ENCODE measurements at regions not wholly inside any gene's neighbourhood (a gene's known extent, or its start where the extent isn't known, plus 50 kb on each side); places are given as distances from the start of the nearest gene placed in this dataset.

GRCh38 chr6:18601516-18602020 is 214.4 kb downstream of the RNF144B start:
- H3K27me3 ChIP-seq (replicated peaks in 1 of 4; ENCODE audit: control insufficient read depth in 3 of 4, extremely low read depth in 1 of 4, insufficient read depth in 3 of 4, low read length in 3 of 4): no peaks in the 10 kb centered on the region
- no peaks in the 10 kb centered on the region for H3K23me2 ChIP-seq (ENCODE audit: low read depth, low read length)
- H4K5ac ChIP-seq (ENCODE audit: insufficient read length, low read depth, low read length): no peak overlapping the region
- no peak overlapping the region for H3K4me2 ChIP-seq (ENCODE audit: insufficient read depth in 1 of 2, low read depth in 2 of 2, low read length in 2 of 2)
- no peak overlapping the region for H2BK5ac ChIP-seq (ENCODE audit: low read depth, low read length)
- ChIA-PET CTCF (ENCODE audit: partially characterized antibody) (no interaction called here), POLR2A (ENCODE audit: partially characterized antibody) (no interaction called here)
- H2AFZ ChIP-seq (ENCODE audit: low read length): no peak overlapping the region
- no peaks in the 10 kb centered on the region for H3K36me3 ChIP-seq (ENCODE audit: control insufficient read depth in 2 of 4, insufficient read depth in 4 of 4, low read length in 3 of 4)
- H2BK12ac ChIP-seq (ENCODE audit: low read depth, low read length): no peak overlapping the region
- H3K56ac ChIP-seq (replicated peaks; ENCODE audit: insufficient read length, low read depth, low read length): no peak overlapping the region
- H2BK120ac ChIP-seq (replicated peaks; ENCODE audit: low read depth, low read length): no peak overlapping the region
- H4K20me1 ChIP-seq (replicated peaks in 1 of 2; ENCODE audit: control insufficient read depth in 1 of 2, insufficient read depth in 2 of 2, low read length in 2 of 2): no peaks in the 10 kb centered on the region
- no peak overlapping the region for H3K23ac ChIP-seq (ENCODE audit: insufficient read length)
- no peak overlapping the region for H3K27ac ChIP-seq (ENCODE audit: low read depth, low read length)
- H2AK5ac ChIP-seq (ENCODE audit: low read depth, low read length): no peak overlapping the region
- no peak overlapping the region for H3K14ac ChIP-seq (ENCODE audit: insufficient read length)
- H3K79me2 ChIP-seq (ENCODE audit: control insufficient read depth in 1 of 2, insufficient read depth in 2 of 2, low read length in 2 of 2): no peaks in the 10 kb centered on the region
- no peak for FAIRE-seq
- H2BK20ac ChIP-seq (ENCODE audit: low read length): no peak overlapping the region
- no peaks in the 10 kb centered on the region for H3K79me1 ChIP-seq (ENCODE audit: low read depth, low read length)
- no peak overlapping the region for H3K4me3 ChIP-seq (ENCODE audit: extremely low read depth in 1 of 4, insufficient read depth in 2 of 4, low read depth in 3 of 4, low read length in 4 of 4)
- H4K8ac ChIP-seq (ENCODE audit: extremely low read depth, insufficient read depth, low read length): no peak overlapping the region
- H3K9ac ChIP-seq (replicated peaks in 1 of 4; ENCODE audit: extremely low read depth in 1 of 4, low read depth in 3 of 4, low read length in 3 of 4): no peak overlapping the region
- H3K4ac ChIP-seq (replicated peaks; ENCODE audit: insufficient read length, low read depth, low read length): no peak overlapping the region
- 80% methylated on average over 5 of the region's 5 CpGs; no CpG with 5 or more reads in 1 of the 2 experiments for WGBS, 2 experiments (ENCODE audit: extremely low coverage in 1 of 2, insufficient coverage in 1 of 2, insufficient read length in 1 of 2, insufficient replicate concordance in 2 of 2, low coverage in 1 of 2, low lambda C conversion rate in 2 of 2, missing lambda C conversion rate in 1 of 2)
- no peak overlapping the region for H2BK15ac ChIP-seq (ENCODE audit: low read length)
- H3K9me3 ChIP-seq (ENCODE audit: insufficient read depth in 2 of 2, low read depth in 1 of 2, low read length in 1 of 2): no peaks in the 10 kb centered on the region
- H3K4me1 ChIP-seq (replicated peaks in 1 of 4; ENCODE audit: control insufficient read depth in 3 of 4, insufficient read depth in 4 of 4, low read length in 3 of 4): no peaks in the 10 kb centered on the region
- H3K18ac ChIP-seq (ENCODE audit: extremely low read depth, low read length): no peak overlapping the region
- no peak for DNase-seq (ENCODE audit: low read depth in 1 of 2, low spot score in 2 of 2)
- H4K91ac ChIP-seq (replicated peaks; ENCODE audit: insufficient read length, low read length): no peak overlapping the region
- TF ChIP-seq MAFK (IDR thresholded peaks at IDR 0.05; ENCODE audit: low read depth, low read length) (no peak), KDM5A (IDR thresholded peaks at IDR 0.05; ENCODE audit: low read length) (no peak), BACH1 (IDR thresholded peaks at IDR 0.05; ENCODE audit: low read length) (no peak), YY1 (IDR thresholded peaks at IDR 0.05; ENCODE audit: low read depth, low read length) (no peak), ATF2 (IDR thresholded peaks at IDR 0.05; ENCODE audit: low read length) (no peak), KDM1A (IDR thresholded peaks at IDR 0.05; ENCODE audit: borderline replicate concordance, low read length) (no peak), POLR2A (IDR thresholded peaks at IDR 0.05; ENCODE audit: control extremely low read depth in 1 of 2, low read depth in 2 of 2, low read length in 2 of 2) (no peak), RAD21 (IDR thresholded peaks at IDR 0.05 in 1 of 2, conservative IDR thresholded peaks at IDR 0.05 in 1 of 2; ENCODE audit: low read depth in 2 of 2, low read length in 2 of 2) (no peak), CTBP2 (IDR thresholded peaks at IDR 0.05; ENCODE audit: borderline replicate concordance, insufficient read depth, insufficient read length, low read length) (no peak), CHD2 (IDR thresholded peaks at IDR 0.05; ENCODE audit: low read length) (no peak)
- TF ChIP-seq, protein P1, sequence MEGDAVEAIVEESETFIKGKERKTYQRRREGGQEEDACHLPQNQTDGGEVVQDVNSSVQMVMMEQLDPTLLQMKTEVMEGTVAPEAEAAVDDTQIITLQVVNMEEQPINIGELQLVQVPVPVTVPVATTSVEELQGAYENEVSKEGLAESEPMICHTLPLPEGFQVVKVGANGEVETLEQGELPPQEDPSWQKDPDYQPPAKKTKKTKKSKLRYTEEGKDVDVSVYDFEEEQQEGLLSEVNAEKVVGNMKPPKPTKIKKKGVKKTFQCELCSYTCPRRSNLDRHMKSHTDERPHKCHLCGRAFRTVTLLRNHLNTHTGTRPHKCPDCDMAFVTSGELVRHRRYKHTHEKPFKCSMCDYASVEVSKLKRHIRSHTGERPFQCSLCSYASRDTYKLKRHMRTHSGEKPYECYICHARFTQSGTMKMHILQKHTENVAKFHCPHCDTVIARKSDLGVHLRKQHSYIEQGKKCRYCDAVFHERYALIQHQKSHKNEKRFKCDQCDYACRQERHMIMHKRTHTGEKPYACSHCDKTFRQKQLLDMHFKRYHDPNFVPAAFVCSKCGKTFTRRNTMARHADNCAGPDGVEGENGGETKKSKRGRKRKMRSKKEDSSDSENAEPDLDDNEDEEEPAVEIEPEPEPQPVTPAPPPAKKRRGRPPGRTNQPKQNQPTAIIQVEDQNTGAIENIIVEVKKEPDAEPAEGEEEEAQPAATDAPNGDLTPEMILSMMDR (IDR thresholded peaks at IDR 0.05; ENCODE audit: control extremely low read depth in 1 of 3, insufficient read depth in 1 of 3, low read depth in 1 of 3, low read length in 3 of 3): no peak

Data from H1 (cell line).